Activated naive CD4-positive, alpha-beta T cell treated with anti-CD3 and anti-CD28 coated beads for 36 hours (primary cell): ENCODE measurements at regions not wholly inside any gene's neighbourhood (a gene's known extent, or its start where the extent isn't known, plus 50 kb on each side); places are given as distances from the start of the nearest gene placed in this dataset.

Source experiments
- CTCF ChIA-PET: fragments of 350-600 bp; sonication (Branson Sonifier 250); formaldehyde crosslinking; loops from one replicate; lab custom pipeline; 2021; ENCODE audit warnings: antibody characterized with exemption; lab: Charles Lee
- DNase-seq: peaks from one replicate; pipeline ENCODE4 v3.0.0-alpha.2; 2020
- H3K27ac Mint-ChIP-seq: one replicate; pipeline ENCODE4 v1.8.0; 2021; ENCODE audit warnings: mild to moderate bottlenecking, mixed read lengths
- H3K27me3 Mint-ChIP-seq: one replicate; pipeline ENCODE4 v1.8.0; 2021; ENCODE audit warnings: low read depth, mixed read lengths
- H3K36me3 Mint-ChIP-seq: one replicate; pipeline ENCODE4 v1.8.0; 2021; ENCODE audit warnings: low read depth, mixed read lengths
- H3K4me1 Mint-ChIP-seq: one replicate; pipeline ENCODE4 v1.8.0; 2021; ENCODE audit warnings: low read depth, mixed read lengths
- H3K4me3 Mint-ChIP-seq: one replicate; pipeline ENCODE4 v1.8.0; 2021; ENCODE audit warnings: mild to moderate bottlenecking, moderate library complexity, mixed read lengths
- H3K9me3 Mint-ChIP-seq: one replicate; pipeline ENCODE4 v1.8.0; 2021; ENCODE audit warnings: mixed read lengths
- intact Hi-C: fragments of 100-400 bp; cut with micrococcal nuclease; formaldehyde crosslinking; loops from one replicate; pipeline ENCODE4 v1.15.1; 2023

DNA sequence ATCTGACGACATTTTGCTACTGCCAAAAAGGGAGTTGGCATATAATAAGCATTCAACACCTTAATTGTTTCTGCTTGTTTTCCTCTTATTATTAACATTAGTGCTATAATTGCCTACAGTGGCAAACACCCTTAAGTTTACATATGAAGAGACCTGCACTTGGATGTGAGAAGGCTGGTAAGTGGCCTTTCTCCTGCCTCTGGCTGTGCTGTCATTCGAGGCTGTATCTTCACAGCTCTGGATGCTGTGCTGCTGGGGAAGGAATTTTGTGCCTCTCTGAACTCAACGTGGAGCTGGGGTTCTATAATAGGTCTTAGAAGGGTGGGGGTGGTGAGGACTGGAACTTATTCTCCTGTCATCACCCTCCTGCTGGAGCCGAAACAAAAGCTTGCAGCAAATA lies 385.9 kb downstream of the EMP1 start:
- Mint-ChIP-seq H3K4me1 (no peaks in the 10 kb centered on the region), H3K4me3 (no peak overlapping the region), H3K9me3 (no peaks in the 10 kb centered on the region), H3K36me3 (no peaks in the 10 kb centered on the region), H3K27me3 (no peaks in the 10 kb centered on the region), H3K27ac (no peak overlapping the region)
- CTCF ChIA-PET: no interaction called here
- intact Hi-C loops: no loop called here
- DNase-seq: no peak

DNA sequence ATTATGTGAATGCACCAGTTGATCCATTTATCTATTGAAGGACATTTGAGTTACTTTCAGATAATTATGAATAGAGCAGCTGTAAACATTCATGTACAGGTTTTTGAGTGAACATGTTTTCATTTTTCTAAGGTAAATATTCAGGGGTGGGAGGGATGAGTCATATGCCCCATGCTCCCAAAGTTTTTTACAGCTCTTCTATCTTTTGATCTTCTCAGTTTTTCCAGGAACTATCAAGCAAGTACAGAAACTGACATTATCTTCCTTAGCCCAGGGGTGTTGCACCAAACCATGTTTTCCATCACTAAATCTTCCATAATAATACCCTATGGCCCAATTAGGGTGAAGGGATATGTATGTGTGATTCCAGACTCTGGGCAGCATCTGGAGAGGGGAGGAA lies 384.5 kb downstream of the EMP1 start:
- Mint-ChIP-seq H3K4me1 (no peaks in the 10 kb centered on the region), H3K36me3 (no peaks in the 10 kb centered on the region), H3K4me3 (no peak overlapping the region), H3K27me3 (no peaks in the 10 kb centered on the region), H3K9me3 (no peaks in the 10 kb centered on the region), H3K27ac (no peak overlapping the region)
- CTCF ChIA-PET: interaction anchor here (1.2 kb wide), 1 partner anchor 9 kb away, joined by 3 read pairs; no protein-coding TSS in a partner anchor
- no peak for DNase-seq
- intact Hi-C loops: no loop called here

DNA sequence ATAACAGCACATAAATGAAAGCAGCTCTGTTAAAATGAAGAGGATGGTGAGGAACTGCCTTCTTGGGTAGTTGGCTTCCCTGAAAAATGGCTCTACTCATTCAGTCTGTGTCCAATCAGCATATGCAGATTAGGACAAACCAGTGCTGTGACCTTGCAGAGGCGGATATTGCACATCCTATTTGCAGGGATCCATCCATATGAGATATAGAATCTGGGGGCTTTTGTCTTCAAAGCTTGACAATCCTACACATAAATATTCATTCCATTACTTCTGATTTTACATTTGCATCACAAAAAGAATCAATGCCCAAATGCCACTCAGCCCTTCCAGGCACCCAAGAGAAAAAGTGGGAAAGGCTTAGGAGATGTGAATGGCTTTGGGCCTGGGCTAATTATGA lies 383.7 kb downstream of the EMP1 start:
- no peak for DNase-seq
- intact Hi-C loops: no loop called here
- CTCF ChIA-PET: interaction anchor here (0.9 to 1.1 kb wide), 2 partner anchors 9 to 32 kb away, joined by 3 read pairs; no protein-coding TSS in a partner anchor
- Mint-ChIP-seq H3K27ac (no peak overlapping the region), H3K27me3 (no peaks in the 10 kb centered on the region), H3K9me3 (no peaks in the 10 kb centered on the region), H3K4me3 (no peak overlapping the region), H3K36me3 (no peaks in the 10 kb centered on the region), H3K4me1 (no peaks in the 10 kb centered on the region)

GRCh38 chr12:13576935-13577500 lies 380.5 kb downstream of the EMP1 start:
- no peaks in the 10 kb centered on the region for H3K27me3 Mint-ChIP-seq
- no peak overlapping the region for H3K27ac Mint-ChIP-seq
- CTCF ChIA-PET: no interaction called here
- no peaks in the 10 kb centered on the region for H3K9me3 Mint-ChIP-seq
- no peak overlapping the region for H3K4me3 Mint-ChIP-seq
- H3K36me3 Mint-ChIP-seq: no peaks in the 10 kb centered on the region
- intact Hi-C loops: no loop called here
- no peaks in the 10 kb centered on the region for H3K4me1 Mint-ChIP-seq
- no peak for DNase-seq

DNA sequence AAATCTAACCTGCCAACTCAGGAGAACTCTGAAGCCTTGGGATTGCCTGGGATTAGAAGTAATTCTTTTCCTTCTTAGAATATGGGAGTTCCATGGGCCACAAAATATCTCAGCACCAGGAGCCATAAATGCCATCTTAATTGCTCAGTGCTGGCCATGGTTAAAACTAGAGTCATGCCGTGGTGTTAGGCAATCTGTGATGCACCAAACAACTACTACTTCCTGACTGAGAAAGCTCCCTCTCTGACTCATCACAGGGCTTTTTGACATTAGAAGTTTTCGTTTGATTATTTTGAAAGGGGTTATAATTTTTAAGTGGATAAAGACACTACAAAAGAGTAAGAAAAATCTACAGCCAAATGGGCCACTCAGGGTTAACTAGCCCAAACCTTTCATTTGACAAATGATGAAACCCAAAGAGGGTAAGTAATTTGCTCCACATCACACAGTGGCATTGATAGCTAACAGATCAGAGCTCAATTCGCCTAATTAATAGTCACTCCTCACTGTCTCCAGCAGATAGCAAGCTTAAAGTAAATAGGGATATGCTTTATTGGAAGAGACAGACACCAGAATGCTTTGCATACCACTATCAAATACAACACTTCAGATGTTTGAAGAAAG lies 377.3 kb downstream of the EMP1 start:
- intact Hi-C loops: no loop called here
- no peaks in the 10 kb centered on the region for H3K4me1 Mint-ChIP-seq
- H3K4me3 Mint-ChIP-seq: no peak overlapping the region
- no peak for DNase-seq
- H3K27ac Mint-ChIP-seq: no peak overlapping the region
- H3K9me3 Mint-ChIP-seq: no peaks in the 10 kb centered on the region
- no peaks in the 10 kb centered on the region for H3K36me3 Mint-ChIP-seq
- CTCF ChIA-PET: no interaction called here
- H3K27me3 Mint-ChIP-seq: no peaks in the 10 kb centered on the region

DNA sequence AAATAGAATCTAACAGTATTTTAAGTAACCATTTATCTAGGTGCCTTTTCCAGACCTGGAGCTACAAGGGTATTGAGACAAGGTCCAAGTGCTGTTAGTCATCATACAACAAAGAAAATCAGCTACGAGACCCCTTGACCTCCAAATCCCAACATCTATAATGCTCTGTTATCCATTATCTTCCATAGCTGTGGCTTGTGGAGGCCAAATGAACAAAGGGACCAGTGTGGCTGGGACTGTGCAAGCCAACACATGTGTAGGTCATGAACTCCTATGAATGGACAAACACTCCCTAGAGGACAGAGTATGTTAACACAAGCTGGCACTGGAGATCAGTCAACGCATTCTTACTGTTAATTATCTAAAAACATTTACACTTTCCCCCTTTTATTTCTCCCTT lies 374.5 kb downstream of the EMP1 start:
- no peaks in the 10 kb centered on the region for H3K9me3 Mint-ChIP-seq
- intact Hi-C loops: no loop called here

GRCh38 chr12:13570005-13570694 lies 373.6 kb downstream of the EMP1 start:
- intact Hi-C loops: no loop called here
- no peaks in the 10 kb centered on the region for H3K4me1 Mint-ChIP-seq

More for the DNA sequence above, 374.5 kb downstream of the EMP1 start:
- H3K27me3 Mint-ChIP-seq: no peaks in the 10 kb centered on the region
- no peak overlapping the region for H3K27ac Mint-ChIP-seq
- no peaks in the 10 kb centered on the region for H3K36me3 Mint-ChIP-seq
- no peaks in the 10 kb centered on the region for H3K4me1 Mint-ChIP-seq
- no peak for DNase-seq
- H3K4me3 Mint-ChIP-seq: no peak overlapping the region
- CTCF ChIA-PET: no interaction called here

DNA sequence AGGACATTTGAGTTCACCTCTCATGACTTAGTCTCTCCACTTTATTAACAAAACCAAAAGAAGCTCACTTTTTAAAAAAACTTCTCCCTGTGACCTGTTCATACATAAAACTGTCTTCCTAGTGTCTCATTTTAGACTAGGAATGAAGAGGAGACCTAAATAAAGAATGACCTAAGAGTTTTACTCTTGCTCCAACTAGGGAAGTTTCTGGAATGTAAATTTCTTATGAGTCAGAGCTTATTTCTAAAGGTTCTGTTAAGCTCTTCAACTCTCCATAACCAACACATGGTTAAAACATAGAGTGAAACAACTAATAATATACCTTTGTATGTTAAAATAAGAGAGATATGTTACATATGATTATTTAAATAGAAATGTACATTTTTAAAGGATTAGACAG lies 369.8 kb downstream of the EMP1 start:
- intact Hi-C loops: no loop called here
- Mint-ChIP-seq H3K36me3 (no peaks in the 10 kb centered on the region), H3K27me3 (no peaks in the 10 kb centered on the region), H3K4me3 (no peak overlapping the region), H3K9me3 (peaks cover 3% of the 10 kb centered on the region), H3K27ac (no peak overlapping the region), H3K4me1 (no peaks in the 10 kb centered on the region)
- CTCF ChIA-PET: no interaction called here
- no peak for DNase-seq

More at GRCh38 chr12:13570005-13570694, 373.6 kb downstream of the EMP1 start:
- H3K27ac Mint-ChIP-seq: no peak overlapping the region
- H3K4me3 Mint-ChIP-seq: no peak overlapping the region
- H3K27me3 Mint-ChIP-seq: no peaks in the 10 kb centered on the region
- CTCF ChIA-PET: no interaction called here
- no peaks in the 10 kb centered on the region for H3K36me3 Mint-ChIP-seq
- H3K9me3 Mint-ChIP-seq: no peaks in the 10 kb centered on the region
- no peak for DNase-seq

DNA sequence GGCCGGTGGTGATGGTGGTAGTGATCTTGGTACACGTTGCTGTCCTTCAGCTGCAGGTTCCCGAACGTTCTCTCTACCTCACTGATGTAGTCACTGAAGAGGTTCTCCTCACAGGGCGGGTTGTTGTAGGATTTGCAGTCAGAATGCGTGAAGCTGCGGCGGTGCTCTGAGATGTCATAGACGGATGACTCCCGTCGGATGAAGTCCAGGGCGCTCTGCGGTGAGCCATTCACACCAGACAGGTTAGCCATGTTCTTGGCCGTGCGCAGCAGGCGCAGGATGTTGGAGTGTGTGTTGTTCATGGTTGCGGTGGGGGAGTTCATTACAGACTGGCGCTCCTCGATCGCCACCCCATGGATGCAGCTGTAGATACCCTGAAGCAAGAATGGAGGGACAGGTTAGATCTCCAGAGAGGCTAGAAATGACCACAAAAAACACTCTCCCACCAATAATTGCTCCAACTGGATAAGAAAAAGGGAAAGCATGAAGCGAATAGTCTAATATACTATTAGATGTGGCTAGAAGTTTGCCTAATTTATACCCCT lies 367.8 kb downstream of the EMP1 start:
- intact Hi-C loops: no loop called here
- CTCF ChIA-PET: no interaction called here
- Mint-ChIP-seq H3K4me1 (no peaks in the 10 kb centered on the region), H3K4me3 (no peak overlapping the region), H3K27ac (no peak overlapping the region), H3K27me3 (no peaks in the 10 kb centered on the region), H3K36me3 (no peaks in the 10 kb centered on the region), H3K9me3 (peaks cover 3% of the 10 kb centered on the region)
- DNase-seq: no peak

GRCh38 chr12:13563743-13564125 lies 367.2 kb downstream of the EMP1 start:
- no peak overlapping the region for H3K27ac Mint-ChIP-seq
- CTCF ChIA-PET: no interaction called here
- H3K36me3 Mint-ChIP-seq: no peaks in the 10 kb centered on the region
- H3K27me3 Mint-ChIP-seq: peaks cover under 1% of the 10 kb centered on the region
- DNase-seq: no peak
- H3K4me3 Mint-ChIP-seq: no peak overlapping the region
- peaks cover 3% of the 10 kb centered on the region for H3K9me3 Mint-ChIP-seq
- intact Hi-C loops: no loop called here
- H3K4me1 Mint-ChIP-seq: no peaks in the 10 kb centered on the region

DNA sequence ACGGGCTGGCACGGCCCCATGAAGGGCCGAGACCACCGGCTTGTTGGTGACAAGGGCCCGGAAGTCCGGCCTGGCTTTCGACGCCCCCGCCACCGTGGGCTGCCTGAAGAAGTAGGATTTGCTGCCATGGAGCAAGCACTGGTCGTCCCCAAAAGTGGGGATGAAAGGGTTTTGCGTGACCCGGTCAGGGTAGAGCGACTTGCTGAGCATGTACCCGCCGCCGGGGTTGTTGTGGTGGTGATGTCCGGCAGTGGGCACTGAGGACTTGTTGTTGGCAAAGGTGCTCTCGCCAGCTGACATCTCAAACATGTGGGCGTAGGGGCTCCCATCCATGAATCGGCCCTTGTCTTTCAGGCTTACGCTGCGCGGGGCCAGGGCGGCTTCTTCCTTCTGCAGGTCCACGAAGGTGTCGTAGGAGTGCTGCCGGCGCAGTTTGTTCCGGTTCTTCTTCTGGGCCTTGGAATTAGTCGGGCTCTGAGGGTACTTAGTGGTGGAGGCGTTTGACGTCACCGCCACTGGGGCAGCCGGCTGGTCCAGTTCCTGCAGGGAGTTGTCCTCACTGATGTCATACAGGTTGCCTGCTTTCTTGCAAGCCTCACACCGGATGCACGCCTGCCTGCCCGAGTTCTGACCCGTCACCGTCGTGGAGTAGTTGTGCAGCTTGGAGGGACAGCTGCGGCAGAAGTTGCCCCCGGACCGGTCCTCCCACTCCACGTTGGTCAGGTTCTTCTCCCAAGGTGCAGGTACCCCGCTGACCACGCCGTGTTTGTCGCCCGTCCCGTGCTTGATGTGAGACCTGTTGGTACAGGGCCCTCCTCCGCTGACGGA lies 366.6 kb downstream of the EMP1 start:
- Mint-ChIP-seq H3K9me3 (peaks cover 3% of the 10 kb centered on the region), H3K4me3 (no peak overlapping the region), H3K27me3 (peaks cover 3% of the 10 kb centered on the region), H3K4me1 (no peaks in the 10 kb centered on the region), H3K27ac (no peak overlapping the region), H3K36me3 (no peaks in the 10 kb centered on the region)
- CTCF ChIA-PET: no interaction called here
- no peak for DNase-seq
- intact Hi-C loops: no loop called here

DNA sequence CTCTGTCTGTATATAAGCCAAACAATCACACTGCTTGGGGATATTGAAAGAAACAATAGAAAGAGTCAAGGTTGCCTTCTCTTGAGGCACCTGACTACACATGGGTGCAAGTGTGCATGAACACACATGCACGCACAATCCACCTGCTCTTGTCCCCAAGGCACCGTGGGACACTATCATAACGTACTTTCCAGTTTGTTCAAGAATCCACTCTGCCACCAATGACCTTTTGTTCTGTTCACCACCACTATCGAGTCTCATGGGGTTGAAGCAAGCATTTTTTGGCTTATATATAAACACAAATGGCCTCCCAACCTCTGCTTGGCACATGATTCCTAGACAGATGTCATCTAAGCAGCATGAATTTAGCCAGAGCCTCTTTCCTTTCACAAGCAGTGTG lies 365.4 kb downstream of the EMP1 start:
- no peak overlapping the region for H3K4me3 Mint-ChIP-seq
- no peaks in the 10 kb centered on the region for H3K4me1 Mint-ChIP-seq
- peaks cover 3% of the 10 kb centered on the region for H3K27me3 Mint-ChIP-seq
- CTCF ChIA-PET: no interaction called here
- H3K27ac Mint-ChIP-seq: no peak overlapping the region
- no peaks in the 10 kb centered on the region for H3K36me3 Mint-ChIP-seq
- intact Hi-C loops: no loop called here
- H3K9me3 Mint-ChIP-seq: peaks cover 3% of the 10 kb centered on the region
- DNase-seq: no peak
